ENCODE measurements at regions not wholly inside any gene's neighbourhood (a gene's known extent, or its start where the extent isn't known, plus 50 kb on each side); places are given as distances from the start of the nearest gene placed in this dataset.

DNA sequence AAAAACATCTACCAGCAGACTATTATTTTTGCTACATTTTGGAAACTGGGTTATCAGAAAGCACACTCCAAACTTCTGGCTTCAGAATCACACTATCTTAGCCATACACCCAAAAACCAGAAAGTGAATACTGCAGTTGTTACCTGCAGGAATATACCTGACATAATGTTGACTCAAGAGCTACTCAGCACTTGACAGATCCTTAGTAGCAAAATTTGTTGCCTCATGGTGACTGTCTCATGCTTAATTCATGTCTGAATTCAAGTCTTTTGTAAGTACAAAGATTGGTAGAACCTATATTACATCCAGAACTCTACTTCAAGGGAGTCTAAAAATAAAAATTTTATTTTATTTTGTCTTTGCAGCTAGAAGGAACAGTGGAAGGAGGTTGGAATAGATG lies 140.2 kb upstream of the GYPA start:
- TF ChIP-seq YY1 (IDR thresholded peaks at IDR 0.05; ENCODE audit: low read depth): no peak
- TF ChIP-seq FOXM1 (IDR thresholded peaks at IDR 0.05; ENCODE audit: borderline replicate concordance, low read depth): no peak
- TF ChIP-seq TAF1 (IDR thresholded peaks at IDR 0.05; ENCODE audit: low read depth): no peak
- TF ChIP-seq, protein P1, sequence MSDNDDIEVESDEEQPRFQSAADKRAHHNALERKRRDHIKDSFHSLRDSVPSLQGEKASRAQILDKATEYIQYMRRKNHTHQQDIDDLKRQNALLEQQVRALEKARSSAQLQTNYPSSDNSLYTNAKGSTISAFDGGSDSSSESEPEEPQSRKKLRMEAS (IDR thresholded peaks at IDR 0.05): no peak
- no peak for TF ChIP-seq CEBPB (IDR thresholded peaks at IDR 0.05)
- no peak for TF ChIP-seq TCF12 (IDR thresholded peaks at IDR 0.05; ENCODE audit: low read depth)
- no peak for TF ChIP-seq EP300 (IDR thresholded peaks at IDR 0.05; ENCODE audit: borderline replicate concordance)
- TF ChIP-seq RAD21 (IDR thresholded peaks at IDR 0.05; ENCODE audit: low read depth): no peak
- TF ChIP-seq TEAD4 (IDR thresholded peaks at IDR 0.05): no peak
